AG04449 (cell line): ENCODE measurements at regions not wholly inside any gene's neighbourhood (a gene's known extent, or its start where the extent isn't known, plus 50 kb on each side); places are given as distances from the start of the nearest gene placed in this dataset.

Experiments
- CTCF ChIA-PET: fragments of 350-600 bp; formaldehyde crosslinking; extraction: SDS; loops from one replicate; lab custom pipeline; 2021; ENCODE audit warnings: antibody characterized with exemption; lab: Yijun Ruan, JAX
- POLR2A ChIA-PET: fragments of 400-600, 350-600 bp; formaldehyde crosslinking; extraction: SDS; loops from one replicate; lab custom pipeline; 2020; ENCODE audit warnings: antibody characterized with exemption, inconsistent platforms; lab: Yijun Ruan, JAX
- DNase-seq: peaks from one replicate; pipeline ENCODE4 v3.0.0-alpha.2; 2010; ENCODE audit warnings: low read depth, low spot score
- H3K4me3 ChIP-seq: 2 replicates; pipeline ENCODE4 v1.5.1; 2011; ENCODE audit warnings: low read depth, mild to moderate bottlenecking, control low read depth, low read length
- CTCF ChIP-seq: IDR thresholded peaks from one replicate; pipeline ENCODE4 v1.5.1; 2011; ENCODE audit warnings: mild to moderate bottlenecking, moderate library complexity, low read length, control low read depth, inconsistent platforms; ENCODE audit not compliant: insufficient read depth; ENCODE audit errors: missing control alignments

- ChIA-PET CTCF (no interaction called here), POLR2A (no interaction called here)
- H3K4me3 ChIP-seq: no peak overlapping the region
- TF ChIP-seq CTCF: no peak
- DNase-seq: no peak
Measured at GRCh38 chr15:96561593-96561992, 231.1 kb downstream of the NR2F2 start.

GRCh38 chr15:96564546-96564945 is 234.0 kb downstream of the NR2F2 start:
- TF ChIP-seq CTCF: no peak
- no peak for DNase-seq
- POLR2A ChIA-PET: no interaction called here
- H3K4me3 ChIP-seq: no peak overlapping the region
- CTCF ChIA-PET: no interaction called here

- DNase-seq: no peak
- no peak for TF ChIP-seq CTCF
- POLR2A ChIA-PET: no interaction called here
- CTCF ChIA-PET: no interaction called here
- no peak overlapping the region for H3K4me3 ChIP-seq
Measured at GRCh38 chr15:96565266-96565665, 234.8 kb downstream of the NR2F2 start.

DNA sequence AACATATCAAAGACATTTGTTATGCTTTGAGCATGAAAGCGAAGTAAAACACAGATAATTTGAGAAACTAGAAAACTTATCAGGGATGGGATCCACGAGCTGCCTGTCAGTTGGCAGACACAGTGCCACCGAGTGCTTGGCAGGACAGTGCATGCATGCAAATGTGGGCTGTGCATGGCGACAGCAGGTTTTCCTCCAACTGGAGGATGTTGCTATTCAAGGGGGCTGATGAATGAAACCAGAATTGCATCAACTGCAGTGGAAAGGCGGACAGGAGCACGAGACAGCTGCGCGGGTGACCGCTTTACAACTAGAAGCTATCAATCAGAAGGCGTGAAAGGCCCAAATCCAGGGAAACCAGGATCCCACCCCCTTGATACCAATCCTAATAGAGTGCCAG is 244.3 kb downstream of the NR2F2 start:
- no peak for TF ChIP-seq CTCF
- ChIA-PET POLR2A (no interaction called here), CTCF (no interaction called here)
- no peak for DNase-seq
- no peak overlapping the region for H3K4me3 ChIP-seq

- no peak for DNase-seq
- H3K4me3 ChIP-seq: no peak overlapping the region
- CTCF ChIA-PET: no interaction called here
- POLR2A ChIA-PET: no interaction called here
- TF ChIP-seq CTCF: no peak
Measured at GRCh38 chr15:96576596-96576995, 246.1 kb downstream of the NR2F2 start.

DNA sequence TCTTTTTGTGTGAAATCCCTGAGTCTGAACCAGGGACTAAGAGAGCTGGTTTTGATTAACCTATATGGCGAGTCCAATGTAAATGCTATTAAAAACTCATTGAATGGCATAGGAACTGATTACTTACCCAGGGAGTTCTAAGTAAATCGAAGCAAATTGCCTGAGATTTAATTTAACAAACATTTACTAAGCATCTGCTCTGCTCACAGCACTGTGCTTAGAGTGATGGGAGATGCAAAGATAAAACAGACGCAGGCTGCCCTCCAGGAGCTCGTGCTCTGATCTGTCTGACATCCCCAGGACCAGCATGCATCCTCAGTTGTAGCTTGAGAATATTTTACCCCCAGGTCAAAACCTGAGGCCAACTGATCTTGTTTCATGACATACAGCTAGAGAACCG is 247.9 kb downstream of the NR2F2 start:
- no peak for DNase-seq
- POLR2A ChIA-PET: no interaction called here
- CTCF ChIA-PET: no interaction called here
- no peak overlapping the region for H3K4me3 ChIP-seq
- TF ChIP-seq CTCF: no peak
